Neural progenitor cell (in vitro differentiated cells): ENCODE measurements at regions not wholly inside any gene's neighbourhood (a gene's known extent, or its start where the extent isn't known, plus 50 kb on each side); places are given as distances from the start of the nearest gene placed in this dataset.

ENCODE experiments used
- DNase-seq: peaks from one replicate; pipeline ENCODE4 v3.0.0-alpha.2; 2016; ENCODE audit warnings: low spot score
- H2AFZ ChIP-seq: fragments of 200-600 bp; sonication (generic); replicated peaks from 2 replicates; pipeline ENCODE4 v1.6.1; 2016; ENCODE audit warnings: antibody characterized with exemption
- H3F3A ChIP-seq: fragments of 200-600 bp; sonication (generic); 2 replicates; pipeline ENCODE4 v1.6.1; 2016; ENCODE audit warnings: antibody characterized with exemption, low read depth
- H3K27ac ChIP-seq: fragments of 200-600 bp; sonication (generic); 2 replicates; pipeline ENCODE4 v1.5.1; 2016; ENCODE audit warnings: mild to moderate bottlenecking
- H3K27me3 ChIP-seq: fragments of 200-600 bp; sonication (generic); 2 replicates; pipeline ENCODE4 v1.6.1; 2016; ENCODE audit warnings: mild to moderate bottlenecking, moderate library complexity
- H3K36me3 ChIP-seq: fragments of 200-600 bp; sonication (generic); 2 replicates; pipeline ENCODE4 v1.5.1; 2016
- H3K4me1 ChIP-seq: fragments of 200-600 bp; sonication (generic); 2 replicates; pipeline ENCODE4 v1.6.1; 2016; ENCODE audit warnings: mixed run types
- H3K4me2 ChIP-seq: fragments of 200-600 bp; sonication (generic); 2 replicates; pipeline ENCODE4 v1.6.1; 2016
- H3K4me3 ChIP-seq: fragments of 200-600 bp; sonication (generic); 2 replicates; pipeline ENCODE4 v1.5.1; 2016
- H3K79me2 ChIP-seq: fragments of 200-600 bp; sonication (generic); 2 replicates; pipeline ENCODE4 v1.6.1; 2016; ENCODE audit warnings: low read depth
- H3K9ac ChIP-seq: fragments of 200-600 bp; sonication (generic); 2 replicates; pipeline ENCODE4 v1.6.1; 2016
- H3K9me3 ChIP-seq: fragments of 200-600 bp; sonication (generic); 2 replicates; pipeline ENCODE4 v1.5.1; 2016; ENCODE audit warnings: low read depth
- H4K20me1 ChIP-seq: fragments of 200-600 bp; sonication (generic); 2 replicates; pipeline ENCODE4 v1.6.1; 2016; ENCODE audit warnings: low read depth
- H3K27ac Mint-ChIP-seq: 3 replicates; pipeline ENCODE4 v1.8.0; 2021; ENCODE audit warnings: mixed read lengths
- H3K27me3 Mint-ChIP-seq: 2 replicates; pipeline ENCODE4 v1.8.0; 2022; ENCODE audit warnings: low read depth, mild to moderate bottlenecking, inconsistent platforms, moderate library complexity, mixed read lengths; ENCODE audit not compliant: insufficient read depth
- H3K36me3 Mint-ChIP-seq: 3 replicates; pipeline ENCODE4 v1.8.0; 2021; ENCODE audit warnings: mixed read lengths
- H3K4me1 Mint-ChIP-seq: 3 replicates; pipeline ENCODE4 v1.8.0; 2021; ENCODE audit warnings: mixed read lengths
- H3K4me3 Mint-ChIP-seq: 3 replicates; pipeline ENCODE4 v1.8.0; 2021; ENCODE audit warnings: mild to moderate bottlenecking, moderate library complexity, mixed read lengths
- H3K9me3 Mint-ChIP-seq: 3 replicates; pipeline ENCODE4 v1.8.0; 2020; ENCODE audit warnings: mixed read lengths
- CTCF ChIP-seq: fragments of 200-600 bp; sonication (generic); IDR thresholded peaks from 2 replicates; pipeline ENCODE4 v1.5.1; 2017; ENCODE audit warnings: antibody characterized with exemption, mild to moderate bottlenecking
- EZH2 ChIP-seq: fragments of 200-600 bp; sonication (generic); IDR thresholded peaks from 2 replicates; pipeline ENCODE4 v1.6.1; 2017; ENCODE audit warnings: antibody characterized with exemption, mild to moderate bottlenecking, moderate library complexity
- EZH2phosphoT487 ChIP-seq: fragments of 200-600 bp; sonication (generic); IDR thresholded peaks from 2 replicates; pipeline ENCODE4 v1.6.1; 2017; ENCODE audit warnings: antibody characterized with exemption

- Histone ChIP-seq H3K9ac (no peak overlapping the region), H3K4me2 (no peak overlapping the region), H2AFZ (no peak overlapping the region), H3K27ac (no peak overlapping the region), H4K20me1 (no peaks in the 10 kb centered on the region), H3K36me3 (no peaks in the 10 kb centered on the region), H3F3A (peaks cover 15% of the 10 kb centered on the region), H3K4me1 (peaks cover 14% of the 10 kb centered on the region), H3K9me3 (no peaks in the 10 kb centered on the region), H3K27me3 (no peaks in the 10 kb centered on the region), H3K79me2 (no peaks in the 10 kb centered on the region), H3K4me3 (no peak overlapping the region)
- Mint-ChIP-seq H3K36me3 (peaks cover 26% of the 10 kb centered on the region), H3K9me3 (peaks cover 32% of the 10 kb centered on the region), H3K27ac (no peak overlapping the region), H3K27me3 (peaks cover 3% of the 10 kb centered on the region), H3K4me1 (peaks cover 14% of the 10 kb centered on the region), H3K4me3 (no peak overlapping the region)
- TF ChIP-seq EZH2 (no peak), EZH2phosphoT487 (no peak), CTCF (no peak)
- no peak for DNase-seq
Measured at GRCh38 chr4:182073278-182073677, 169.9 kb upstream of the TENM3 start.

DNA sequence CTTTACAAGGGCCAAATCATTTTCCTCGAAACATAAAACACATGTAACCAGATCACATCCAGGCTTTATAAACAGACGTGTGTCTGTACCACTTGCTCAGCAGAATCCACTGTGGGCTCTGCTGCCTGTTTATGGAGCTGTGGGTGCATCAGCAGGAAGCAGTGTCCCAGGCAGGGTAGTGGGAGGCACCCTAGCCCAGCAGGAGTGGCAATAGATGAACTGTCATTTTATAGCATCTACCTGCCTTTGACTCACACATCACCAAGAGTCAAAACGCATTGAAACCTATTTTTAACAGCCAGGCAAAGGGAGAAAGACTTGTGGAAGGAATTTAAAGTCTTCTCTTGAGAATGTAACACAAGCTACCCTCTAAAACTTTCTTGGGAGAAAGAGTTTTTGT is 169.1 kb upstream of the TENM3 start:
- Mint-ChIP-seq H3K4me1 (peaks cover 14% of the 10 kb centered on the region), H3K27me3 (peaks cover 5% of the 10 kb centered on the region), H3K9me3 (peaks cover 36% of the 10 kb centered on the region), H3K4me3 (no peak overlapping the region), H3K27ac (peak overlapping the region; percentile 5), H3K36me3 (peaks cover 26% of the 10 kb centered on the region)
- Histone ChIP-seq H3K4me3 (no peak overlapping the region), H3F3A (peaks cover 15% of the 10 kb centered on the region), H3K79me2 (no peaks in the 10 kb centered on the region), H4K20me1 (no peaks in the 10 kb centered on the region), H3K4me1 (peaks cover 14% of the 10 kb centered on the region), H3K27ac (peak overlapping the region; percentile 68), H3K9me3 (no peaks in the 10 kb centered on the region), H3K36me3 (no peaks in the 10 kb centered on the region), H2AFZ (no peak overlapping the region), H3K27me3 (no peaks in the 10 kb centered on the region), H3K9ac (no peak overlapping the region), H3K4me2 (peak overlapping the region; percentile 47)
- no peak for TF ChIP-seq EZH2phosphoT487
- no peak for TF ChIP-seq EZH2
- no peak for DNase-seq

GRCh38 chr4:182074810-182075209 is 168.4 kb upstream of the TENM3 start:
- H3K79me2 ChIP-seq = no peaks in the 10 kb centered on the region
- H3F3A ChIP-seq = peaks cover 15% of the 10 kb centered on the region
- Mint-ChIP-seq H3K36me3 (peaks cover 29% of the 10 kb centered on the region), H3K27me3 (peaks cover 5% of the 10 kb centered on the region), H3K4me3 (no peak overlapping the region), H3K27ac (peak overlapping the region; percentile 5), H3K4me1 (peaks cover 10% of the 10 kb centered on the region), H3K9me3 (peaks cover 36% of the 10 kb centered on the region)
- H3K27ac ChIP-seq = peak overlapping the region; percentile 68
- H2AFZ ChIP-seq = no peak overlapping the region
- no peaks in the 10 kb centered on the region for H3K9me3 ChIP-seq
- H4K20me1 ChIP-seq = no peaks in the 10 kb centered on the region
- H3K27me3 ChIP-seq = no peaks in the 10 kb centered on the region
- H3K36me3 ChIP-seq = no peaks in the 10 kb centered on the region
- peaks cover 14% of the 10 kb centered on the region for H3K4me1 ChIP-seq
- no peak overlapping the region for H3K4me3 ChIP-seq
- DNase-seq = no peak
- no peak overlapping the region for H3K9ac ChIP-seq
- TF ChIP-seq EZH2phosphoT487 (no peak), EZH2 (no peak), CTCF (no peak)
- H3K4me2 ChIP-seq = peak overlapping the region; percentile 47

DNA sequence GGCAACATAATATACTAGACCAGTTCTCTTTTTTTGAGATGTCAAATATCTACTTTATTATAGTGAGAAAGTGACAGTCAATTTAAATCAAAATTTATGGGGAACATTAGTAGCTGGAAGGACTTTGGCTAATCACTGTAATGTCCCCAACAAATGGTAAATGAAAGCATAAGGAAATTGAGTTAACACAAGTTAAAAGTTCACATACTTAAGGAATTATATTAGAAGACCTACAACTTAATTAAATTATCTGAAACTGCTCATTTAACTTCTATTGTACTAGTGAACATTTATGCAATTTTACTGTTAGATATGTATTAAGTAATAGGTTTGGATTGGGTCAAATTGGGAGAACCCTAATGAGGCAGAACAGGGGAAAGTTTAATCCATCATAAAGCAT is 160.3 kb upstream of the TENM3 start:
- Histone ChIP-seq H3K9me3 (no peaks in the 10 kb centered on the region), H3K27me3 (no peaks in the 10 kb centered on the region), H3K4me1 (peaks cover 27% of the 10 kb centered on the region), H4K20me1 (no peaks in the 10 kb centered on the region), H3K4me3 (no peak overlapping the region), H3F3A (peaks cover 4% of the 10 kb centered on the region), H3K36me3 (no peaks in the 10 kb centered on the region), H3K27ac (no peak overlapping the region), H3K4me2 (no peak overlapping the region), H3K9ac (no peak overlapping the region), H3K79me2 (no peaks in the 10 kb centered on the region), H2AFZ (no peak overlapping the region)
- no peak for TF ChIP-seq EZH2
- peaks cover 6% of the 10 kb centered on the region for H3K27me3 Mint-ChIP-seq
- H3K4me1 Mint-ChIP-seq = peaks cover 53% of the 10 kb centered on the region
- peak overlapping the region; percentile 74 for H3K4me3 Mint-ChIP-seq
- peaks cover 17% of the 10 kb centered on the region for H3K9me3 Mint-ChIP-seq
- no peak for DNase-seq
- peaks cover 17% of the 10 kb centered on the region for H3K36me3 Mint-ChIP-seq
- peak overlapping the region; percentile 7 for H3K27ac Mint-ChIP-seq
